A549 (cell line): ENCODE measurements at regions not wholly inside any gene's neighbourhood (a gene's known extent, or its start where the extent isn't known, plus 50 kb on each side); places are given as distances from the start of the nearest gene placed in this dataset.

Experiments
- ATAC-seq, 2 experiments: fragments of 200-7000 bp in 1 of 2; fragments of >200 bp in 1 of 2; cut with Nextera tagmentation in 1 of 2; cut with Tn5 transposase in 1 of 2; 3 replicates each; pipeline versions ENCODE4 v1.8.0 to v1.9.1; 2018 to 2020; ENCODE audit warnings: mild to moderate bottlenecking in 1 of 2, moderate library complexity in 1 of 2
- CTCF ChIA-PET: fragments of 300-600 bp; sonication (Branson Sonifier 250); formaldehyde crosslinking; extraction: SDS; loops from one replicate; lab custom pipeline; 2021; ENCODE audit warnings: antibody characterized with exemption, inconsistent platforms; lab: Yijun Ruan, JAX
- POLR2A ChIA-PET: fragments of 350-600 bp; formaldehyde crosslinking; extraction: SDS; loops from one replicate; lab custom pipeline; 2021; ENCODE audit warnings: antibody characterized with exemption, inconsistent platforms; lab: Yijun Ruan, JAX
- DNase-seq, 2 experiments: peaks; one replicate each; pipeline versions ENCODE4 v3.0.0 to v3.0.0-alpha.2; 2011 to 2016; ENCODE audit warnings: low read depth in 1 of 2, low spot score in 1 of 2
- FAIRE-seq: peaks from 2 replicates; lab custom pipeline; 2011; peaks lifted over from hg19 to GRCh38; lab: Jason Lieb, UNC
- H3K27ac ChIP-seq, 2 experiments: fragments of >200 bp; sonication (Bioruptor Twin); formaldehyde crosslinking; 3 replicates each; pipeline ENCODE4 v1.5.1; 2016 to 2017
- H3K4me1 ChIP-seq: fragments of >200 bp; sonication (Bioruptor Twin); formaldehyde crosslinking; 3 replicates; pipeline ENCODE4 v1.6.1; 2016
- H3K4me2 ChIP-seq: fragments of >200 bp; sonication (Bioruptor Twin); formaldehyde crosslinking; 3 replicates; pipeline ENCODE4 v1.6.1; 2016
- H3K4me3 ChIP-seq: fragments of >200 bp; sonication (Bioruptor Twin); formaldehyde crosslinking; 3 replicates; pipeline ENCODE4 v1.5.1; 2016
- H3K9me3 ChIP-seq: fragments of >200 bp; sonication (Bioruptor Twin); formaldehyde crosslinking; 3 replicates; pipeline ENCODE4 v1.6.1; 2016
- CHD2 ChIP-seq: fragments of 150-350 bp; IDR thresholded peaks from 2 replicates; pipeline ENCODE4 v1.6.1; 2014; ENCODE audit warnings: low read length; ENCODE audit not compliant: partially characterized antibody
- EP300 ChIP-seq, 2 experiments: fragments of >200 bp; sonication (Bioruptor Twin); formaldehyde crosslinking; IDR thresholded peaks; 2 replicates in 1 of 2; 3 replicates in 1 of 2; pipeline ENCODE4 v1.6.1; 2016 to 2017
- ESRRA ChIP-seq: fragments of 150-350 bp; IDR thresholded peaks from 2 replicates; pipeline ENCODE4 v1.6.1; 2014; ENCODE audit warnings: mild to moderate bottlenecking, low read length, borderline replicate concordance
- FOSL2 ChIP-seq, 2 experiments: fragments of 450-650 bp in 1 of 2; fragments of >200 bp in 1 of 2; sonication (Bioruptor Twin) in 1 of 2; formaldehyde crosslinking; IDR thresholded peaks; 2 replicates each; pipeline versions ENCODE4 v1.5.0 to v1.6.1; 2016 to 2020; ENCODE audit warnings: mild to moderate bottlenecking in 1 of 2, moderate library complexity in 1 of 2
- HES2 ChIP-seq: fragments of >200 bp; sonication (Bioruptor Twin); formaldehyde crosslinking; IDR thresholded peaks from 2 replicates; pipeline ENCODE4 v1.6.1; 2016
- HOXA7 ChIP-seq: fragments of 250-450 bp; sonication (Bioruptor Pico); IDR thresholded peaks from 2 replicates; pipeline ENCODE4 v1.5.0; 2020; ENCODE audit warnings: mild to moderate bottlenecking, moderate library complexity
- HOXB13 ChIP-seq: fragments of 250-450 bp; sonication (Bioruptor Pico); IDR thresholded peaks from 2 replicates; pipeline ENCODE4 v1.5.0; 2020; ENCODE audit warnings: low read depth, mild to moderate bottlenecking, moderate library complexity
- JUNB ChIP-seq: fragments of >200 bp; sonication (Bioruptor Twin); formaldehyde crosslinking; IDR thresholded peaks from 2 replicates; pipeline ENCODE4 v1.6.1; 2016
- KDM1A ChIP-seq: fragments of 200-600 bp; sonication (generic); IDR thresholded peaks from 2 replicates; pipeline ENCODE4 v1.6.1; 2016; ENCODE audit warnings: low read depth, mild to moderate bottlenecking
- KDM5A ChIP-seq: fragments of 200-600 bp; sonication (generic); IDR thresholded peaks from 2 replicates; pipeline ENCODE4 v1.6.1; 2016; ENCODE audit warnings: antibody characterized with exemption, mild to moderate bottlenecking
- MAFK ChIP-seq: fragments of 450-650 bp; IDR thresholded peaks from 2 replicates; pipeline ENCODE4 v1.6.1; 2014; ENCODE audit not compliant: partially characterized antibody
- NPAS2 ChIP-seq: fragments of 250-450 bp; sonication (Bioruptor Pico); IDR thresholded peaks from 2 replicates; pipeline ENCODE4 v1.8.0; 2022; ENCODE audit warnings: mild to moderate bottlenecking, moderate library complexity, borderline replicate concordance
- PBX3 ChIP-seq: IDR thresholded peaks from 2 replicates; pipeline ENCODE4 v1.6.1; 2012
- POLR2AphosphoS2 ChIP-seq: conservative IDR thresholded peaks from 2 replicates; pipeline ENCODE4 v1.6.1; 2012; ENCODE audit warnings: low read length, improper control_type of control experiment, inconsistent platforms
- RAD21 ChIP-seq, 2 experiments: fragments of >200 bp in 1 of 2; sonication (Bioruptor Twin) in 1 of 2; formaldehyde crosslinking in 1 of 2; IDR thresholded peaks in 1 of 2; conservative IDR thresholded peaks in 1 of 2; 2 replicates in 1 of 2; 3 replicates in 1 of 2; pipeline ENCODE4 v1.6.1; 2012 to 2018; ENCODE audit warnings: inconsistent platforms in 1 of 2
- RFX5 ChIP-seq: fragments of 450-650 bp; IDR thresholded peaks from 2 replicates; pipeline ENCODE4 v1.7.1; 2014; ENCODE audit warnings: antibody characterized with exemption, mild to moderate bottlenecking, moderate library complexity
- TP53 ChIP-seq: fragments of 250-450 bp; sonication (Bioruptor Pico); IDR thresholded peaks from 2 replicates; pipeline ENCODE4 v1.5.0; 2021; ENCODE audit warnings: mild to moderate bottlenecking, moderate library complexity
- ZC3H11A ChIP-seq: fragments of 450-650 bp; IDR thresholded peaks from 2 replicates; pipeline ENCODE4 v1.6.1; 2014; ENCODE audit warnings: antibody characterized with exemption, mild to moderate bottlenecking
- WGBS: methylation state at CpG from one replicate; pipeline ENCODE4 v1.1.6; 2017; ENCODE audit errors: missing lambda C conversion rate; 5-methylcytosine and 5-hydroxymethylcytosine counted together
- TF ChIP-seq, protein P1 (sequence below): fragments of 200-600 bp; sonication (generic); IDR thresholded peaks from 2 replicates; pipeline ENCODE4 v1.6.1; 2016; ENCODE audit warnings: antibody characterized with exemption, mild to moderate bottlenecking, moderate library complexity
- TF ChIP-seq, protein P2 (sequence below): fragments of >200 bp; sonication (Bioruptor Twin); formaldehyde crosslinking; IDR thresholded peaks from 3 replicates; pipeline ENCODE4 v1.5.1; 2016

DNA sequence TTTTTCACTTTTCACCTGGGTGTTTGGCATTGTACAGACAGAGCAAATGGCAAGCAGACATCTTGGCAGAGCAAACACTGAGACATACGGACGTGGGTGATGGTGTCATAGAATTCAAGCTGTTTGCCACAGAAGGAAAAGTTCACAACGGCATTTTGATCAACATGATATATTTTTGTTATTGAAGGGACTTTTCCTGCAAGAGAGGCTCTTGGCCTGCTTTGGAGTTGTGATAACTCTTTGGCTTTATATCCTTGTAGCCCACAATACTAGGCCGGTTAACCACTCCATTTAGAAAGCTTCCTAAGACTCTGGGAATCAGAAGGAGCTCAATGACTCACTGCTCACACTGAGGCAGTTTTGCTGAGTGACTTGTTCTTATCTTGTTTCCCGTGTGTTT lies 1038.3 kb downstream of the TLE1 start:
- ATAC-seq = no peak
- ChIA-PET POLR2A (no interaction called here), CTCF (no interaction called here)

GRCh38 chr9:80649496-80649895 lies 1039.9 kb downstream of the TLE1 start:
- H3K4me3 ChIP-seq = no peak overlapping the region
- no peaks in the 10 kb centered on the region for H3K4me1 ChIP-seq
- no peak for ATAC-seq
- WGBS = 19% methylated on average over 2 of the region's 2 CpGs
- TF ChIP-seq HOXA7 (CRISPR knock-in tag) = no peak
- no peak for TF ChIP-seq CHD2
- no peak for TF ChIP-seq RFX5
- no peak for TF ChIP-seq HES2
- no peak for TF ChIP-seq HOXB13 (CRISPR knock-in tag)
- TF ChIP-seq KDM1A = no peak
- TF ChIP-seq FOSL2 (IDR thresholded peaks at IDR 0.05) = no peak
- no peak for TF ChIP-seq FOSL2 (CRISPR knock-in tag; IDR thresholded peaks at IDR 0.05)
- no peak for TF ChIP-seq POLR2AphosphoS2
- no peak for TF ChIP-seq MAFK
- no peaks in the 10 kb centered on the region for H3K9me3 ChIP-seq
- POLR2A ChIA-PET = no interaction called here
- no peak for FAIRE-seq
- CTCF ChIA-PET = interaction anchor here (0.6 kb wide), 1 partner anchor 676 kb away, joined by 3 read pairs; no protein-coding TSS in a partner anchor
- DNase-seq = no peak
- H3K27ac ChIP-seq = no peak overlapping the region
- H3K4me2 ChIP-seq = no peak overlapping the region

More for the DNA sequence above, 1038.3 kb downstream of the TLE1 start:
- H3K4me3 ChIP-seq = no peak overlapping the region
- H3K4me2 ChIP-seq = no peak overlapping the region
- TF ChIP-seq, protein P1, sequence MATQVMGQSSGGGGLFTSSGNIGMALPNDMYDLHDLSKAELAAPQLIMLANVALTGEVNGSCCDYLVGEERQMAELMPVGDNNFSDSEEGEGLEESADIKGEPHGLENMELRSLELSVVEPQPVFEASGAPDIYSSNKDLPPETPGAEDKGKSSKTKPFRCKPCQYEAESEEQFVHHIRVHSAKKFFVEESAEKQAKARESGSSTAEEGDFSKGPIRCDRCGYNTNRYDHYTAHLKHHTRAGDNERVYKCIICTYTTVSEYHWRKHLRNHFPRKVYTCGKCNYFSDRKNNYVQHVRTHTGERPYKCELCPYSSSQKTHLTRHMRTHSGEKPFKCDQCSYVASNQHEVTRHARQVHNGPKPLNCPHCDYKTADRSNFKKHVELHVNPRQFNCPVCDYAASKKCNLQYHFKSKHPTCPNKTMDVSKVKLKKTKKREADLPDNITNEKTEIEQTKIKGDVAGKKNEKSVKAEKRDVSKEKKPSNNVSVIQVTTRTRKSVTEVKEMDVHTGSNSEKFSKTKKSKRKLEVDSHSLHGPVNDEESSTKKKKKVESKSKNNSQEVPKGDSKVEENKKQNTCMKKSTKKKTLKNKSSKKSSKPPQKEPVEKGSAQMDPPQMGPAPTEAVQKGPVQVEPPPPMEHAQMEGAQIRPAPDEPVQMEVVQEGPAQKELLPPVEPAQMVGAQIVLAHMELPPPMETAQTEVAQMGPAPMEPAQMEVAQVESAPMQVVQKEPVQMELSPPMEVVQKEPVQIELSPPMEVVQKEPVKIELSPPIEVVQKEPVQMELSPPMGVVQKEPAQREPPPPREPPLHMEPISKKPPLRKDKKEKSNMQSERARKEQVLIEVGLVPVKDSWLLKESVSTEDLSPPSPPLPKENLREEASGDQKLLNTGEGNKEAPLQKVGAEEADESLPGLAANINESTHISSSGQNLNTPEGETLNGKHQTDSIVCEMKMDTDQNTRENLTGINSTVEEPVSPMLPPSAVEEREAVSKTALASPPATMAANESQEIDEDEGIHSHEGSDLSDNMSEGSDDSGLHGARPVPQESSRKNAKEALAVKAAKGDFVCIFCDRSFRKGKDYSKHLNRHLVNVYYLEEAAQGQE = no peak
- TF ChIP-seq NPAS2 (CRISPR knock-in tag) (no peak), KDM5A (no peak), RAD21 (conservative IDR thresholded peaks at IDR 0.05 in 1 of 2, IDR thresholded peaks at IDR 0.05 in 1 of 2) (no peak), JUNB (no peak), EP300 (IDR thresholded peaks at IDR 0.05) (no peak)
- TF ChIP-seq, protein P2, sequence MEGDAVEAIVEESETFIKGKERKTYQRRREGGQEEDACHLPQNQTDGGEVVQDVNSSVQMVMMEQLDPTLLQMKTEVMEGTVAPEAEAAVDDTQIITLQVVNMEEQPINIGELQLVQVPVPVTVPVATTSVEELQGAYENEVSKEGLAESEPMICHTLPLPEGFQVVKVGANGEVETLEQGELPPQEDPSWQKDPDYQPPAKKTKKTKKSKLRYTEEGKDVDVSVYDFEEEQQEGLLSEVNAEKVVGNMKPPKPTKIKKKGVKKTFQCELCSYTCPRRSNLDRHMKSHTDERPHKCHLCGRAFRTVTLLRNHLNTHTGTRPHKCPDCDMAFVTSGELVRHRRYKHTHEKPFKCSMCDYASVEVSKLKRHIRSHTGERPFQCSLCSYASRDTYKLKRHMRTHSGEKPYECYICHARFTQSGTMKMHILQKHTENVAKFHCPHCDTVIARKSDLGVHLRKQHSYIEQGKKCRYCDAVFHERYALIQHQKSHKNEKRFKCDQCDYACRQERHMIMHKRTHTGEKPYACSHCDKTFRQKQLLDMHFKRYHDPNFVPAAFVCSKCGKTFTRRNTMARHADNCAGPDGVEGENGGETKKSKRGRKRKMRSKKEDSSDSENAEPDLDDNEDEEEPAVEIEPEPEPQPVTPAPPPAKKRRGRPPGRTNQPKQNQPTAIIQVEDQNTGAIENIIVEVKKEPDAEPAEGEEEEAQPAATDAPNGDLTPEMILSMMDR = no peak
- TF ChIP-seq, all 56 proteins: peak for 0
- H3K4me1 ChIP-seq = no peaks in the 10 kb centered on the region
- 31% methylated on average over 5 of the region's 5 CpGs for WGBS
- H3K27ac ChIP-seq = no peak overlapping the region
- DNase-seq = no peak
- H3K9me3 ChIP-seq = no peaks in the 10 kb centered on the region
- FAIRE-seq = no peak

GRCh38 chr9:80649001-80649420 lies 1040.3 kb downstream of the TLE1 start:
- 0 out of 6 replicates have a peak, but pooled peaks of 1 of the 2 experiments have one; percentile 25 for ATAC-seq
- H3K27ac ChIP-seq = no peak overlapping the region
- H3K4me3 ChIP-seq = no peak overlapping the region
- H3K4me2 ChIP-seq = no peak overlapping the region
- no peak for DNase-seq
- no peaks in the 10 kb centered on the region for H3K4me1 ChIP-seq
- ChIA-PET POLR2A (interaction anchor here (0.6 kb wide), 1 partner anchor 65 kb away, joined by 3 read pairs; no protein-coding TSS in a partner anchor), CTCF (interaction anchor here (0.6 kb wide), 1 partner anchor 677 kb away, joined by 3 read pairs; no protein-coding TSS in a partner anchor)
- H3K9me3 ChIP-seq = no peaks in the 10 kb centered on the region
- WGBS = 17% methylated on average over 3 of the region's 3 CpGs
- TF ChIP-seq PBX3 (no peak), ZC3H11A (no peak), HES2 (no peak), ESRRA (no peak), MAFK (peak; percentile 74), TP53 (CRISPR knock-in tag) (no peak), HOXB13 (CRISPR knock-in tag) (no peak)
- TF ChIP-seq, protein P2 = no peak
- FAIRE-seq = no peak
